ENCODE measurements at regions not wholly inside any gene's neighbourhood (a gene's known extent, or its start where the extent isn't known, plus 50 kb on each side); places are given as distances from the start of the nearest gene placed in this dataset.

- DNase-seq: no peak
These were observed 955.9 kb downstream of the TBC1D22A start for GRCh38 chr22:47718337-47718736.

GRCh38 chr22:47716890-47717615, 954.6 kb downstream of the TBC1D22A start:
- DNase-seq: no peak

GRCh38 chr22:47715866-47716578, 953.6 kb downstream of the TBC1D22A start:
- DNase-seq: no peak

- no peak for DNase-seq
These were observed 951.5 kb downstream of the TBC1D22A start for GRCh38 chr22:47713941-47714340.

- no peak for DNase-seq
These were observed 947.7 kb downstream of the TBC1D22A start for GRCh38 chr22:47710135-47710534.

- DNase-seq: no peak
These were observed 942.9 kb downstream of the TBC1D22A start for GRCh38 chr22:47705350-47705749.

GRCh38 chr22:47698906-47699305, 936.5 kb downstream of the TBC1D22A start:
- no peak for DNase-seq

GRCh38 chr22:47697861-47698260, 935.4 kb downstream of the TBC1D22A start:
- DNase-seq: no peak

- DNase-seq: no peak
These were observed 934.3 kb downstream of the TBC1D22A start for GRCh38 chr22:47696776-47697175.

GRCh38 chr22:47695176-47695575, 932.7 kb downstream of the TBC1D22A start:
- DNase-seq: no peak

GRCh38 chr22:47694536-47695130, 932.2 kb downstream of the TBC1D22A start:
- no peak for DNase-seq

- DNase-seq: no peak
These were observed 931.2 kb downstream of the TBC1D22A start for GRCh38 chr22:47693606-47694005.

GRCh38 chr22:47692811-47693210, 930.4 kb downstream of the TBC1D22A start:
- no peak for DNase-seq

- no peak for DNase-seq
These were observed 928.9 kb downstream of the TBC1D22A start for GRCh38 chr22:47691152-47691895.

- no peak for DNase-seq
These were observed 928.1 kb downstream of the TBC1D22A start for GRCh38 chr22:47690586-47690985.

GRCh38 chr22:47690166-47690565, 927.7 kb downstream of the TBC1D22A start:
- DNase-seq: no peak

- DNase-seq: no peak
These were observed 925.3 kb downstream of the TBC1D22A start for GRCh38 chr22:47687776-47688175.

GRCh38 chr22:47687346-47687655, 924.9 kb downstream of the TBC1D22A start:
- no peak for DNase-seq

- DNase-seq: no peak
These were observed 924.3 kb downstream of the TBC1D22A start for GRCh38 chr22:47686594-47687345.

GRCh38 chr22:47681411-47682165, 919.1 kb downstream of the TBC1D22A start:
- DNase-seq: no peak

All from hypothalamus (tissue), 51 donors.